Activated gamma-delta T cell treated with Interleukin-2 at 50 U/mL for 16 hours (primary cell): ENCODE measurements at regions not wholly inside any gene's neighbourhood (a gene's known extent, or its start where the extent isn't known, plus 50 kb on each side); places are given as distances from the start of the nearest gene placed in this dataset.
"Not testable (repeated sequence)": the region's sequence is repeated elsewhere in the genome, so short reads cannot be mapped to it uniquely, and the experiment has no call there.

Experiments used
- DNase-seq: peaks from one replicate; pipeline ENCODE4 v3.0.0-alpha.2; 2020

- no peak for DNase-seq
Observed at GRCh38 chr20:53764415-53764800, 170.8 kb upstream of the ZNF217 start.

DNA sequence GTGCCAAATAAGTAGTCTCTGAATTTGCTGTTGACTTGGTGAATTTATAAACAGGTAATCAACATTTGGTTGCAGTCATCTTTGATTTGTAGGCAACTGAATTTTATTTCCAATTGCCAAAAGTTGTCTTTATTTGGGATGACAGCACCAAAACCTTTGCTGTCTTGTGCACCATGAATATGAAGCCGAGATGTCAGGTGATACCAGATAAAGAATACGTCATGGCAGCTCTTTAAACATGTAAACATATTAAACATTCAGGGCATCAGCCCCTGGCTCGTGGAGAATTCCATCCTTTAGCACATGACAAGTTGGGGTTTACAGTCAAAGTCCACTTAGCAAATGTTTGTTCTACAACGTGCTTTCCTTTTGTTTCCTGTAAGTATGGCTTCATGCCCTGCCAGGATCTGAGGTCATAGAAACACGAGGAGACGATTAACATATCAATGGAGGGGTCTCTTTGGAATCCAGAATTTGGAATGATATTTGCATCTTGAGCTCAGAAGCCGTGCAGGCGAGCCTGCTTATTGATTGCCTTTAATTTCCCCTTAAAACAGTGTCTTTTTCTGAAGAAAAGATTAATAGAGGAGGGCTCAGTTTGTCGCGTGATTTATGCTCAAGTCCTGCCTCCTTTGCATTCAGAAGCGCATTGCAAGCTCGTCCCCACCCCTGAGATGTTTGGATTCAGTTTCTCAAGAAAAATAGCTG, 170.2 kb upstream of the ZNF217 start:
- no peak for DNase-seq

DNA sequence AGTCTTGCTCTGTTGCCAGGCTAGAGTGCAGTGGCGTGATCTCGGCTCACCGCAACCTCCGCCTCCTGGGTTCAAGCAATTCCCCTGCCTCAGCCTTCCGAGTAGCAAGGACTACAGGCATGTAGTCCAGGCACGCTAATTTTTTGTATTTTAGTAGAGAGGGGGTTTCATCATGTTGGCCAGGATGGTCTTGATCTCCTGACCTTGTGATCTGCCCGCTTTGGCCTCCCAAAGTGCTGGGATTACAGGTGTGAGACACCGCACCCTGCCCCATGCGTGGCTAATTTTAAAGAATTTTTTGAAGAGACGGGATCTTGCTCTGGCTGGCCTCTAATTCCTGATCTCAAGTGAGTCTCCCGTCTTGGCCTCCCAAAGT, 168.8 kb upstream of the ZNF217 start:
- not testable (repeated sequence) for DNase-seq

- no peak for DNase-seq
Observed at GRCh38 chr20:53760025-53760441, 166.4 kb upstream of the ZNF217 start.

GRCh38 chr20:53757472-53757913, 163.9 kb upstream of the ZNF217 start:
- DNase-seq = no peak

GRCh38 chr20:53755733-53756531, 162.3 kb upstream of the ZNF217 start:
- DNase-seq = no peak

DNA sequence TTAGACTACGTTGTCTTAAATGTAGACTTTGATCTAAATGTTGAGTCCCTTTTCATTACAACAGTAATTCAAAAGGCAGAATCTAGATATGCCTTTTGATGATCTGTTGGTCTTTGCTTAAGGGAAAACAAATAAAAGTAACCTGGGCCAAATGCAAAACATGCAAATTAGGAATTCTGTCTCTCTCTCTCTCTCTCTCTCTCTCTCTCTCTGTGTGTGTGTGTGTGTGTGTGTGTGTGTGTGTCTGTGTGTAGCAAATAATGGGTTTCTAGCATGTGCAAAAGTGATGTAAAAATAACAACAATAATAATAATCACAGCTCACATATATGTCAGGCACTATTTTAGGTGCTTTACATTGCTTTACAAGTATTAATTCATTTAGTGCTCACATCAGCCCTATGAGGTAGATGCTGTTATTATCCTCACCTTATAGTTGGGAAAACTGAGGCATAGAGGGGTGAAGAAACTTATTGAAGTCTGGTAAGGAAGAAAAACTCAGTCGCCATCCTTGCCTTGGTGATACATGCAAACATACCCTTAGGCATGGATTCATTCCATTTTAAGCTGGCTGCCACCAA, 160.3 kb upstream of the ZNF217 start:
- no peak for DNase-seq

- DNase-seq = no peak
Observed at GRCh38 chr20:53752971-53753879, 159.6 kb upstream of the ZNF217 start.

GRCh38 chr20:53752583-53752970, 158.9 kb upstream of the ZNF217 start:
- DNase-seq = no peak

- no peak for DNase-seq
Observed at GRCh38 chr20:53751620-53752318, 158.1 kb upstream of the ZNF217 start.

DNA sequence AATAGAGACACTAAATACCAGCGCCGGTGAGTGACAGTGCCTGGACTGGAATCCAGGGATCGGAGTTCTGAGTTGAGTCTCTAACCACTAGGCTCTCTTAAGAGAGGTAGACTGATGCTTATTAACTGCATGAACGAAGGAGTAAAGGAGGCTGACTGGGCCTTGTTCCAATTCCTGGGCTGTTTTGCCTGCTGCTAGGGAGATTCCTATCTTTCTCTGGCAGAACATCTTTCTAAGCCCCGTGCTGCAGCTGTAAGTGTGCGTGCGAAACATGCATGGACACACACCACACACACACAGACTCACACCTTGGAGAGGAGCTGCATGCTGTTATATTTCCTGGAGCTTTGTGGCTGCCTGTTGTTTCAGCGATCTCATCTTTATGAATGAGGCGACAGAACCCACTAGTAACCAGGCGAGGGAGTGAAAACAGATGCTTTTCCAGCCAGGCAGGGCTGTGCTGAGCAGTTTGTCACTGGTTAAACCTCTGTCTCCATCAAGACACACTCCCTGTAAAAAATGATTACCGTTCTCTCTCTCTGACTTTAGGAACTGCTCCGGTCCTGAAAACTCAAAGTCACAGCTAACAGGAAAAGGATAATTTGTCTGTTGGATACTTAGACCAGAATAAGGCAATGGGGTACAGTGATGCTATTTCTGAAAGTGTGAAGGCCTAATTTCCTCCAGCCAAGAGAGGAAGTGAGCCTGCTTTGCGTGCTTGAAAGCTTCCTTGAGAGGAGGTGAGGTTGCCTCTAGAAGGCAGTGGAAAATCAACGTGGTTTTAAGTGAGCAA, 157.4 kb upstream of the ZNF217 start:
- peak; percentile 37 for DNase-seq

GRCh38 chr20:53749499-53749898, 155.9 kb upstream of the ZNF217 start:
- DNase-seq = no peak

DNA sequence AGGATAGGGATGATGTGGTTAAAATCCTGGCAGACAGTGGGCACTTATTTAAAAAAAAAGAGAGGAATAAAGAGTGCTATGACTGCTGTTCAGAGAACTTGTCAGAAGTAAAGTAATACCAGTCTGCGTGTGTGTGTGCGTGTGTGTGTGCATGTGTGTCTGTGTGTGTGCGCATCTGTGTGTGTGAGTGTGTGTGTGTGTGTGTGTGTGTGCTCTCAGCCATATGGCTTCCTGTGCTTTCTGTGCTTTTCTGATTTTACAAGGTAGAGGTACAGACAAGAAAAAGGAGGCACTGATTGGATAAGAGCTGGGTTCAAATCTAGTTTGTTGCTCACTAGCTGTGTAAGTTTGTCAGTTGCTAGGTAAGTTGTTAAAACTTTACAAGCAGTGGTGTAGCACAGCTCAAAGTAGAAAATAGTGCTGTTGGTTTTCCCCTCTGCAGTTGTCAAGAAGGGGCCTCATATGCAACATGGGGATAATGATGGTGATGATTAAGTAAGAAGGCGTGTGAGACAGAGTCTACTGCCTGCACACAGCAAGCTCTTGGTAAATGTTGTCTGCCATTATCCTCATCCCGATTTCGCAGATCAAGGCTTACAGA, 155.3 kb upstream of the ZNF217 start:
- peak; percentile 6 for DNase-seq

DNA sequence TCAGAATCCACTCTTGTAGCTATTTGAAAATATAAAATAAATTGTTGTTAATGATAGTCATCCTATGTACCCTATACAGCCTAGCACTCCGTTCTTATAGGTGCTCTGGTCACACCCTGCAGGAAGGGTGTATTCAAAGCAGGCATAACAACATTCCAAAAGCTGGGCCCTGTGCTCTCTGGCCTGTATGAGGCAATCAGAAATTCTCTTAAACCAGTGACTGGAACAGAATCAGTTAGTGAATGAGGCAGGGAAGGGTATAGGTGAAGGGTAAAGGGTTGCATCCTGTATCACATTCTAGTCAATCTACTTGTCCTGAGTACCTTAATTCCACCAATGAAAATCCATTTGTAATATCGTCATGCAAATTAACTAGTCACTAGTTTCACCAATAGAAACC, 154.5 kb upstream of the ZNF217 start:
- DNase-seq = no peak

DNA sequence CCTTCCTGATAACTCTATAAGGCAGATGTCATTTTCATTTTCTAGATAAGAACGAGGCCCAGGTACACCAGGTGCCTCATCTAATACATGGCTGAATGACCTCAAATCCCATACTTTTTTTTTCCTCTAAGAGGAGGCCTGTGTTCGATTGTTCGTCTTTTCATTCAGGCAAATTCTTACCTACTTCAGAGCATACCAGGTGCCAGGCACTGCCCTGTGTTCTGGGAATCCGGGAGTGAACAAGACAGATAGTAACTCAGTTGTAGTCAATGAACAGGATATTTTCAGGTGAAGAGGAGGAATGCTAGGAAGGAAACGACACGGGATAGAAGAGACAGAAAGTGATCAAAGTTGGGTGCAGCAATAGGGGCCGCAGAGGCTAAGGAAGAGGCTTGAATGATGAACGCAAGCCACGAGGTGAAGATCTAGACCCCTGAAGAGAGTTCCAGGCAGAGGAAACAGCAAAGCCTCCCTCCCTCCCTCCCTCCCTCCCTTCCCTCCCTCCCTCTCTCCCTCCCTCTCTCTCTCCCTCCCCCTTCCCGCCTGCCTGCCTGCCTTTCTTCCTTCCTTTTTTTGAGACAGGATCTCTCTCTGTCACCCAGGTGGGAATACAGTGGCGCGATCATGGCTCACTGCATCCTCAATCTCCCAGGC, 150.1 kb upstream of the ZNF217 start:
- DNase-seq = no peak

DNA sequence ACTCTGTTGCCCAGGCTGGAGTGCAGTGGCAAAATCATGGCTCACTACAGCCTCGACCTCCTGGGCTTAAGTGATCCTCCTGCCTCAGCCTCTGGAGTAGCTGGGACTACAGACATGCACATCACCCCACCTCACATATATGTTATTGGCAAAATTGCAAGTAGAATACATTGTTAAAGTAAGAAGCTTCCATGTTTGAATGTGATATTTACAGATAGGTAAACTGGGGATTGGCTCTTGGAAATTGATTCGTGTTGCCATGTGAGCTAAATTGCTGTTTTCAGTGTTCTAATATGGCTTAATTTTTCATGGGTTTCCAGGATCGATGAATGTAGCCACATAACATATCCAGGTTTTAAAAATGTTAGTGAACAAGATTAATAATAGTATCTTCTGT, 149.0 kb upstream of the ZNF217 start:
- no peak for DNase-seq

- DNase-seq = no peak
Observed at GRCh38 chr20:53741726-53742028, 148.0 kb upstream of the ZNF217 start.

DNA sequence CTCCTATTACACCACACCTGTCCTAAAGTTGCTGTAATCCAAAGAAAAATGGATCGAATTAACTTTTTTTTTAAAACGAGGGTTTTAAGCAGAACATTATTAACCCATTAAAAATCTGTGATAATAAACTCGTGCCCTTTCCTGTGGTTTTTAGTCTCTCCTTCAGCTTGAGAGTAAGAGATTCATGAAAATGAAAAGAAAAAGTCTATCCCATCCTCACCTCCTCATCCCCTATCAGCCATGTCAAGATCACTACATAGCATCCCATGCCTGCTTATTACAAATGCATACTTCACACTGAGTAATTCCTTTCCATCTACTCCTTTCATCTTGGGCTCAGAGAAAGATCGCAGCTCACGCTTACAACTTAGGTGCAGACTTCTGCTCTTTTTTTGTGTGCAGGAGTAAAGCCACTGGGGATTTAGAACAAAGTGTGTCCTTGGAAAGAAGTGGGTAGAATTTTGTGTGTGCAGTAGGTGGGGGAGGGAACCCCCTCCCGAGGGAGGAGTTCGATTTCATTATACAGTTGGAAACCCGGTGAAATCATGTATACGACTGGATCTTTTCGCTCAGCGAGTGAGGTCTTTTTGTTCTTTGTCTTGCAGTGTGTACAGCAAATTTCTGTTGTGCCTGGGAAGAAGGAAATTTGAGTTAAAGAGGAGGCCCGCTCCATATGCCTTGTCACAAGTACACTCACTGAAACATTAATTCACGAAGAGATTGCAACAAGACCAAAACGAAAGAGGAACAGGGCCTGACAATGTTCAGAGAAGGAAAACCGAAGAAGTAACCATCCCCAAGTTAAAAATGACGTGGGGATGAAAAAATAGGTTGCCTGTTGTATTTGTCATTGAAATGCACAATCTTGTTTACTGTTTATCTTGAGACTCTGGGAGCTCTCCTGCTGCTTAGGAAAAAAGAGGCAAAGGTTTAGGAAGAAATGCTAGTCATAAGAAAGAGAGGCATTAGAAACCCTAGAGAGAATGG, 146.5 kb upstream of the ZNF217 start:
- DNase-seq = no peak
